Activated effector memory CD4-positive, alpha-beta T cell treated with Interleukin-2 at 50 U/mL for 16 hours (primary cell): ENCODE measurements at regions not wholly inside any gene's neighbourhood (a gene's known extent, or its start where the extent isn't known, plus 50 kb on each side); places are given as distances from the start of the nearest gene placed in this dataset.

Experiments
- DNase-seq: peaks from one replicate; pipeline ENCODE4 v3.0.0-alpha.2; 2020

DNA sequence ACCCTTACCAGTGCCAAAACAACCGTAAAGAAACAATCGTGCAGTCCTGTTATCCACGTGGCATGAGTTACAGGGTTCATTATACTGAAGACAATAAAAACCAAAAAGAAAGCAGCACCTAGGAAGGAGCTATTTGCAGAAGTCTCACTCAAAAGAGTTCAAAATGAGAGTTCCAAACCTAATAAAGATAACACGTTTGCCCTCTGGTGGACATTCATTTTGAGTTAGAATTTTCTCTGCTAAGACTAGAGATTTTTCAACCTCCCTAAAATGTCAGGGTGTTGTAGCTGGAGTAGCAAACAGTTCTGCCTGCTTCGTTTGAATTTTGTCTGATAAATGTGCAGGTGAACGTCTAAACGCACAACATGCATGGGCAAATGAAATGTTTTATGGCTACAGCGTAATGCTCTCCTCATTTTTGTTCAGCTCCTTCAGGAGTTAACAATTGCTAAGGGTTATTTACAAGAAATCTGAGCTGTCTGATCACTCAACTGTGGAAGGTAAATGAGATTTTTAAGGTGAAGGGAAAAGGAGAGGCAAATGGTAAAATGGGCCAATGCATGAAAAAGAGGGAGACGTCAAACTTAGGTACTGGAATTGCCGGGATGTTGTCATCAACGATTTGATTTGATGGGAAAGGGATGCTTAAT, 1067.9 kb upstream of the EEF2KMT start:
- no peak for DNase-seq

DNA sequence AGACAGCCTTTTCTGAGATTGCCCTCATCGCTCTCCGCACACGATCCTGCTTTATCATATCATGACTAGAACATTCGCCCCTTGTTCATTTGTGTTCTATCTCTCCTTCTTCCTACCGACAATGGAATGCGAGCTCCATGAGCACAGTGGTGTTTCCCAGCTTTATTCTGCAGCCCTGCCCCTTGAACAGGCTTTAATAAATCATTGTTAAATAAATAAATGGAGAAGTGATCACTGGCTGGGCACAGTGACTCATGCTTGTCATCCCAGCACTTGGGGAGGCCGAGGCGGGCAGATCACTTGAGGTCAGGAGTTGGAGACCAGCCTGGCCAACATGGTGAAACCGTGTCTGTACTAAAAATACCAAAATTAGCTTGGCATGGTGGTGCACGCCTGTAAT, 1063.3 kb upstream of the EEF2KMT start:
- no peak for DNase-seq

DNA sequence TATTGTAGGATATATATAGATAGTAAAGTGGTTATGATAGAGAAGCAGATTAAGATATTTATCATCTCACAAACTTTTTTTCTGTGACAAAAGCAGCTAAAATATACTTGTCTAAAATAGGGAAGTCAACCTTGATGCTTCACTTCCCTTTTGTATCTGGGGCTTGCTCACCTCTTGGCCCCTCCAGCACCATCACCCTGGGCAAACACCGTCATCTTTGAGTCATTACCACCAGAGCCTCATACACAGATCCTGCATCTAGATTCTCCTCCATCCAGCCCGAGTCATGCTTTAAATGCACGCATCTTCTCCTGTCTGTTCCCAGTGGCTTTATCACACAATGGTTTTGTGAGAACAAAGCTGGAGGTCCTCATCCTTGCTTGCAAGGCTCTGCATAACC, 1062.7 kb upstream of the EEF2KMT start:
- no peak for DNase-seq

DNA sequence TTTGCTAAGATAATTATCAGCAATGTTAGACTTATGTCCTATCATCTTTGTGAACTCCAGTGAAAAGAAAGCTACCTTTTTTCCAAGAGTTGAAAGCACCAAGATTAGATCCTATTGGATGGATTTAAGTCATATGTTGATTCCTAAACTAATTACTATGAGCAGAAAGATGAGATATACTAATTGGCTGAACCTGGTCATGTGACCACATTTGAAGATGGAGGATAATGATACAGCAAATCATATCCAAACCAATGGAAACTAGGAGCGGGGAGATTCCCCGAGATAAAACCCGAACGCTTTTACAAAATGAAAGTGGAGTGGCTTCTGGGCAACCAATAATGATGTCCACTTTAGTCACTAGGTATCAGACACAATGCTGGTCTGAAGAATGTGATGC, 1060.2 kb upstream of the EEF2KMT start:
- DNase-seq: no peak

DNA sequence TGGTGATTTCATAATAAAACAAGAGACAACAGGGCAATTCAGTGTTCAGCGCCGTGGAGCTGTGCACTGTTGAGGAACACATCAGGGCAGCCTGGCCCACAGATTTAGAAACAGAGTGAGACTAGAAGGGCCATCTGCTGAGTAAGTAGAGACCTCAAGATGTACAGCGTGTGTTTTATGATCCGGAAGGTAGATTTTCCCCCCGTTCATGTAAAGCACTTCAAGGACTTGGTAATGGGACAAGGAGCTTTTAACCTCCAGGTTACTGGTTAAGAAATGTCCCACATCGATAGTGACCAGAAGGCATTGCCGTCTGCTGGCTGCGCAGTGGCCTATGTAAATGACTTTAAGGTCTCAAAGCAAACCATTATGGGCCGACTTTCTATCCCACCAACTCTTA, 1057.7 kb upstream of the EEF2KMT start:
- DNase-seq: no peak

DNA sequence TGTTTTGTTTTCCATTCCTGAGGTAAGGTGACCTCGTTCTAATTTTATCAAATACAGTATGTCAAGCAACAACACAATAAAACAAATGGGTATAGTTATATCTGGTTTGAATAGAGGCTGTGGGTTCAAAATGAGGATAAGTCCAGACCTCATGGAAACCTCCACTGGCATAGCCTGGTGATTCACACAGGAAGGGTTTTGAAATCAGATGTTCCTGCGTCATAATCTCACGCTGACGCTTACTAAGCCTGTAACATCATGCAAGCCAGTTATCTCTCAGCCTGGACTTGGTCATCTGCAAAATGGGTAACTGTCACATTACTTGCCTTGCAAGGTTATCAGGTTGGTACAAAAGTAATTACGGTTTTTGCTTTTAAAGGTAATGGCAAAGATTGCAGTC, 1056.3 kb upstream of the EEF2KMT start:
- no peak for DNase-seq

DNA sequence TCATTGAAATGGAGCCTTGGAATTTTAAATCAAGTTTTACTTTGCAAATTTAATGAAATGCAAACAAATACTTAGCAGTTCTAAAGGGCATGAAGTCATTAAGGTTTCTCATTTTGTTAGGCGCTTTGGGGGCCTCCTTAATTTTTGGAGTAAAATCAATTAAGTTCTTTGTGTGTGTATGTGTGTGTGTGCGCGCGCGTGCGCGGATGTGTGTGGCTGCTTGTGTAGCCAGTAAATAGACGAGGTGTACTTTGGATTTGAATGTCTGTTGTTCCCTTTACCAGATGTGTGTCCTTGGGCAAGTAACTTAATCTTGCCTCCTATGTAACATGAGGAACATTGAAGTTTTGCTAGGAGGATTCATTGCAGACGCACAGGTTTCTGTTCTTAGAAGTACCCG, 1051.4 kb upstream of the EEF2KMT start:
- DNase-seq: no peak

DNA sequence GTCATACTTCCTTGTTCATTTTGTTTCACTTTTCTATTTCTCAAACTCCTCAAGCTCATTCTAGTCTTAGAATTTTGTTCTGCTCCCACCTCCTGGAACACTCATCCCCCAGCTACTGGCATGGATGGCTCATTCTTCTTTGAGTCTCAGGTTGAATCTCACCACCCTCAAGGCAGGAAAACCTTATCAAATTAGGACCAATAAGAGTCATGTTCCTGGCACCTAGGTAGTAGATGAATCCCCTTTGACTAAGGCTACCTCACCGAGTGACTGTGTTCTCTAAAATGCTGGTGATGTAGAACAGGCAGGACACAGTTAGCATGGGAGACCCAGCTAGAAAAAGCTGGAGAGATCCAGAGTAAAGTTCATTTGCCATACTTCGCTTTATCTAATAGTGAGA, 1050.8 kb upstream of the EEF2KMT start:
- DNase-seq: no peak

DNA sequence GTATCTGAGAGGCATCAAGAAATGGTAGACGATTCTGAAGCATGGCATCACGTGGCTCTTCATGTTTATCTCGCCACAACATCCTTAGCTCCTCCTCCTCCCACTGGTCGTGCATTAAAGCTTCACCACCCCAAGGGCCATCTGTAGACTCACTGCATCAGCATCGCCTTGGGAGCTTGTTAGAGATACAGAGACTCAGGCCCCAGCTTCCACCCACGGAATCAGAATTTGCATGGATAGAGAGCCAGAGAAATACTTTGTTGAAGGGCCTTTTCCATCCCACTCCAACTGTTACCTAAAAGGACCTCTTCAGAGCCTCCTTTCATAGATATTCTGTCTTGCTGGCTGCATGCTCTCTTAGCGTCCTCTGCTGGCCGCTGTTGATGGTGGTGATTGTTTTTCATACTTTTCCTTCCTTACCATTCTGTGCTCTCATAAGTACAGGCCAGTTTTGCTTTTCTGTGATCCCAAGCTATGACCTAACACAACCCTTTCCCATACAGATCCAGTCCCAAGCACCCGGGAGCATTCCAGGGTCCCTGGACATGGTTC, 1049.4 kb upstream of the EEF2KMT start:
- DNase-seq: no peak

DNA sequence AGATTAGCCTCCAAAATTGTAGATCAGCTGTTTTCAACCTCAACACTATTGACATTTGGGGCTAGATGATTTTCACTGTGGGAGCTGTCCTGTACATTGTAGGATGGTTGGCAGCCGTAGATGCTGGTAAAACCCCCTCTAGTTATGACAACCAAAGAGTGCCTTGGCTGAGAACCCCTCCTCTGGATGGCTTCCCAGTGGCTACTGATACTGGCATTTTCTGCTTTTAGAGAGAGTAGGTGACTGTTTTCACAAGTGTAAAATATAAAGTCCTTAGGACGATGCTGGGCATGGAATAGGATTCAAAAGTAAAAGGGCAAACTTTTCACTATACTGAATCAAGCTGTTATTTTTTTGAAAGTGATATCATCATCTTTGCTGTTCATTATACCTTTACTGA, 1048.8 kb upstream of the EEF2KMT start:
- DNase-seq: no peak

DNA sequence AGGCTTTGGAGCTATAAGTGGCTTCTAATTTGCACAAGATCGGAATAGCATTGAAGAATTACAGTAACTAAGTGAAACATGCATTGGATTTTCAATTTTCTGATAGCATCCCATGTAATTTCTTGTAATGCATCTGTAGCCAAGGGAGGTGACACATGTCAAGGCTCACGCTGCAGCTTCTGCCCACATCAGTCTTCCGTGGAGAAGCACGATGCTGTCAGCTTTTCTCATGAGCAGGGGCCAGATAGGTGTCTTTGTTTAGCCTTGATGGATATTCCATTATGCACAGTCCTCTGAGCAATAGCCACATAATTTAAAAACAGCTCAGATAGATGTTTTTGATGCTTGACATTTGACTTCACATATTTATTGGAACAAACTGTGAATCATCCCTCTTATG, 1046.9 kb upstream of the EEF2KMT start:
- DNase-seq: no peak

DNA sequence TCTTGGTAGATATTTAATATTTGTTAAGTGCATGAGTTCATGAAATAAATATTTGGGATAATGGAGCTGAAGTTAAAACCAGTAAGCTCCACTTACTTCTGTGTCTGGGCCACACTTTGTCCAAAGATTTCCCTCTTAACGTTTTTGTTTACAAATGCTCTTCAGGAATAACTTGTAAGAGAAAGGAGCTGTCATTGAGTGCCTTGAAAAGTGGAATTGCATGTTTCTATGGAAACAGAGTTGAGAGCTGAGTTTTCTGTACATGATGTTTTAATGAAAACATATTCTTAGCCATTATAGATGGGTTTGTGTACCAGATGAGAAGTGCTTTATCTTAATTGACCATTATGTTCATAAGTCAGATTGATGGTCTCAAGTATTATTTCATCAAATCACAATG, 1045.4 kb upstream of the EEF2KMT start:
- DNase-seq: no peak

DNA sequence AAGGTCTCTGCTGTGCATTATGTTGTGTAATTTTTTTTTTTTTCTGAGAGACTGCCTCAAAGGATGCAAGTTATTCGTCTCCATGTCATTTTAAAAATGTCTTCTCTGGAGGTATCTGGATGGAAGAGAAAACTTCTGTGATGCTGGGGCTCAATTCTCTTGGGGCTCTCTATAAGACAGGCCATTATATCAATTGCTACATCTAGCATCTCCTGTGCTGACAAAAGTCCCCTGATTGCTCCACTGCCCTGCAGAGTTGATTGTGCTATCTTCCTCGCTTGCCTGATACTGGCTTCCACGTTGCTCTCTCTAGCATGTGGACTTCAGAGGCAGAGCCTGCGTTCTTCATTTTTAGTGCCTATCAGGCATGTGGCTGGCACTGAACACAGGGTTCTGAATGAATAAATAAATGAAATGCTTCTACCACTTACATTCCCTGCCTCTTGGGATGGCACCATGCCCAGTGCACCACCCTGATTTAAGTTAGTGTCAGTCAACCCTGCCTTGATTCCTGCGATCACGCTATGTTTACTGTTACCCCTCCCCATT, 1035.5 kb upstream of the EEF2KMT start:
- DNase-seq: no peak

DNA sequence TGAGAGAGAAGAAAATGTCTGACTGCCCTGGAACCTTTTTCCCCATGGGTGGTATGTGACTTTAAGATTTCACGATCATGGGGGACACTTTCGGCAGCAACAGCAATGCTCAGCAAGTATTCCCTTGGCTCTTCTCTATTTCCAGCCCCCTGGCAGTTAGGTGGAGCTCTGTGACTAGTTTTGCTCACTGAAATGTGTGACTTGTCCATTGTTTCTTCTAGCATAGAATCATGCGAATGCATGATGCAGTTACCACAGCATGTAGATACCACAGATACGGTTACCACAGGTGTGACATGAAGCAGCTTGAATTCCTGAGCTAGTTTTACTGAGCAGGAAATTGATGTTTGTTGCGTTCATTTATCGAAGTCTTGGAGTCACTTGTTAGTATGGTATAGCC, 1034.5 kb upstream of the EEF2KMT start:
- no peak for DNase-seq

DNA sequence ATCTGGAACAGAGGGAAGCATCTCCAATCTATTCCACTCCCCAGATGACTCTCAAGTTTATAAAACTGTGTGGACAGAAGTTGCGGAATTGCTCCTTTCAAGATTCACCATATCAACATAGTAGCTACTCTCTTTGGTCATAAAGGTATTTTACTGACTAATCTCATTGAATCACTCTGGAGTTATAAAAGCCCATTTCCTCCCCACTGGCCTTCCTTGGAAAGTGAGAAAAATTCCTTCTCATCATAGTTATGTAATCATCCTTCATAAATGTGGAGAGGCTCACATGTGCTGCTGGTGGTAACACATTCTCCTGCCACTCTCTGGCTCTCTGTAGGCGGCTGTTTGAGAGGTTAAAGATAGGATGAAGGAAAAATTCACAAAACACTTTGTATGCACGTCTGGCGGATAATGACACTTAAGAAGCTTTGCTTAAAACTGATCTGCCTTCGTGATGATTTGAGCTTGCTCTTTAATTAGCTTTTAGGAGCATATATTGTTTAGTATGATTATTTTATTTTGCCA, 1034.0 kb upstream of the EEF2KMT start:
- no peak for DNase-seq

DNA sequence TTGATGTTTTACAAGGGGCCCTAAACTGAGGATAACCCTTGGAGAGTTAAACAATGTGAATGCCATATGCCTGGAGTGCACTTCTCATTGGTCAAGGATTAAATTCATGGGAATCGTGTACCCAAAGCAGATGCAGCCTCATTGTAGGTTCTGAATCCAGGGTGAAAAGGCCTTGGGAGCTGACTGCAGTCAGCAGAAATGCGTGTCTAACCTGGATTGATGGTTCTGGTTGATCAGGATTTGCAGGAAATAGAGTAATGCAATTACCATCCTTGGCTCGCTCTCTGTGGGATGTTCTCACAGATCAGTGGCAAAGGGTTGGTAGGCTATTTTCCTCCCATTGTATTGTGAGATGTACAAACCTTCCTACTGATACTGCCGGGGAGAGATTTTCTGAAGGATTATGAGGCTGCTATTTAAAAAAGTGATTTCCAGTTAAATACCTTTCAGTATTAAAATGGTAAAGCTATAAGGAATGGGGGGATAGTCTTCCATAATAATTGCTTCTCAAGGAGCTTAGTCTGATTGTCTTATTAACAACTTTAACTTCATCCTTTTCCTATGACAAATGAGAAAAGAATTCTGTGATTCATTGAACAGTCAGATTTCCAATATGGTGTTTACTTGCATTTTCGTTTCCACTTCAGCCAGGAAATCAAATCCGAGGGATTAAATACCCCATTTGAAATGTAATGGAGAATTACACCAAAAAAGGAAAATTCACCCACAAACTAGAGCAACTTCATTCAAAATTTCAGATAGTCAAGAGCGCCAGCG, 1028.1 kb upstream of the EEF2KMT start:
- DNase-seq: no peak

DNA sequence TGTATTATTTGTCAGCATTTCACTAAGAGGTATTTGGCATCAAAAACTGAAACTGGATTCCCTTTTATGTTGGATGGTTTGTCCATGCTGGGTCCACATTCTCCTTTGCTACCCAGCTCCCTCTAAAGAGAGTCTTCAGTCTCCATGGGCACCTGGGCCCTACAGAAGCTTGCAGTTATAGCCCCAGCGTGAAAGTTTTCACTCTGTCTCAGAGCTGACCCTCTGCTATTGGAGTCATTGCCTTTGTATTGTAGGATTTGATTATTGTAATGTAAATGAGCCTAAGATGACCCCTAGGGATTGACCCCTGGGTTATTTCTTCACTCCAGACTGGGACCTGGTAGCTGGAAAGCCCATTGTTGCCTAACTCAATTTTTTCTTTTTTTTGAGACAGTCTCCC, 1026.5 kb upstream of the EEF2KMT start:
- no peak for DNase-seq

DNA sequence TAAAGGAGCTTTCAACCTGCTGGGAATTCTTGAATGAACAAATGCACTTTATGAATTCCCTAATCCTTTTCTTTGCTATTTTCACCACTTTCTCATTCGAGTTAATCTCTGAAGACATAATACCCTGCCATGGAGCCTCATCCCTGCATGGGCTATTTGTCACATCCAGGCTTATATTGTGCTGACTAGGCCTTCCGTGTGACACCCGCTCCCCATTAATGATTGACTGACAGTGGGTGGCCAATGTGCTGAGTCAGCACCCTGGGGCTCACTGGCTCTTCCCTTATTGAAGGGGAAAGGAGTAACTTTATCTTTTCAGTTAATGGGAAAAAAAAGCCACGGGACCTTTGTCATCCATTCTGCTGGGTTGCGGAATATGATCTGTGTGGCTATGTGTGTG, 1024.8 kb upstream of the EEF2KMT start:
- no peak for DNase-seq

DNA sequence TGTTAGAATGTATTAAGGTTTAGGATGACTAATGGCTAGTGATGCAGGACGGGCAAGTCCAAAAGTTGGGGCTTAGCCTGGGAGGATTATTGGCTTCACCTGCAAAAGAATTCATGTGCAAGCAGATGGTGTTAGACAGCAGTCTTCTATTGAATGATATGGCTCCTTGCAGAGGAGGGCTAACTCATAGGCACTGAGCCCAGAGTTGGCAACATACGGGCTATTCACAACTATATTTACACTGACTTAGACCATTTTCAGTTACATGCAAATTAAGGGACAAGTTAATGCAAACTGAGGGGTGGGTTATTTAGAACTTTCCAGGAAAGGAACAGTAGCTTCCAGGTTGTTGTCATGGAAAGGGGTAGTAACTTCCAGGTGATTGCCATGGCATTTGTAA, 1017.1 kb upstream of the EEF2KMT start:
- no peak for DNase-seq

DNA sequence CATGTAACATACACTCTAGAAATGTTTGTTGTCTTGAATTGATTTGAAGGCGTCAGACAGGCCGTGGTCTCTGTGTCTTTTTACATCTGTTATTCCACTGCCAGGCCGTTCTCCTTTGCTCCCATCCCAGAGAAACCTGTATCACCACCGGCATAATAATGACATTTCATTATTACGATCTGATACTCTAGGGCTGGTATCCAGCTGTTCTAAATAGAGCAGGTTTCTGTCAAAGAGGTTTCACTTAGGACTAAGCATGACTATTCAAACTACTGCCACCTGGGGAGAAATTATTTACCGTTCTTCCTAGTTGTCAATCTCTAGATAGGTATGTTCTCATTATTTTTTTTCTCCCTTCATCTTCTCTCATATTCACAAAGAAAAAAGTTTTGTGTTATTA, 1016.2 kb upstream of the EEF2KMT start:
- DNase-seq: no peak

DNA sequence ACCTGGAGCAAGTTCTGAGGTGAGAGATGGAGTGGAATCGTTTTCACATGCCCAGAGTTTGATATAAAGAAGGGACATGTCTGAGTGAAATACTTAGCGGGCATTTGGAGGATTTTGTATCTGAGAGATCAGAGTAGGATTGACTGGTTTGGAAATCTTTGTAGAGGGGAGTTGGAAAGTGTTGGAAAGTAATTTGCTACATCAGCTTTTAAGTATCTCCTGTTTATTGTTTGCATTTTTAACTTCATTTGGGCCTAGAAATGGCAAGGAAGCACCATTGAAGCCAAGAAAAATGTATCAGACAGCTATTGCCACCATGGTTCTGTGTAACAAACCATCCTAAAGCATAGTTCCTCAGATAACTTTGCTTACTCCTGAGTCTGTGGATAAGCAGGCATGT, 1015.1 kb upstream of the EEF2KMT start:
- DNase-seq: no peak

DNA sequence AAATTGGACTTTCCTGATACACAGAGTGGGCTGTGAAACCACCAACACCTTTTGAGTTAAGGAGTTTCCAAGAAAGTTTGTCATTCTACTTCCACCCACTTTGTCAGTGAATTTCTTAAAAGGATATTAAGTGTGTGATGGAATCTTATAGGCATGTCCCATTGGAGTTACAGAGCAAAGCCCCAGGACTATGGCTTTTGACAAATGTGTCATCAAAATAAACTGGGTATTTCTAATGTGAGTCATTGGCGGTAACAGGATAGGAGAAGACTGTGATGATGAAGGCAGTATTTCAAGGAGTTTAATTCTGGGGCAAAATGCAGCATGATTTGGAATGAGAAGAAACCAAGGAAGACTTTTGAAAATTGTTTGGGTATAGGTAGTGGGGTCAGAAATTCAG, 1013.8 kb upstream of the EEF2KMT start:
- no peak for DNase-seq

DNA sequence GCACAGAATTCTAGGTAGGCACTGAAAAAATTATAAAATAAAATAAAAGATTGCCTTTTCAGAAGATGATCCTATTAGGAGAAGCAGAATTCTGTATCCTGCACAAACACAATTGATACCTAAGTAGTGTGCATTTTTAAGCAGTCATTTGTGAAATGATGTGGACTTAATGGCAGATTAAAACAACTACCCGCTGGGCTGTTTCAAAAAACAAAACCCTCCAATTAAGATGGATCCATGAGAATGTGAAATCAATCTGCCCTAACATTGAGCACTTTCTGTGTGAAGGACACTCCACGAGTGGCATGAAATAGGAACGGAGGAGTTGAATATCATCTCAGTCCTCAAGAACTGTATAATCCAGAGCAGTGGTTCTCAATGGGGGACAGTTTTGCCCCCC, 1012.8 kb upstream of the EEF2KMT start:
- no peak for DNase-seq

DNA sequence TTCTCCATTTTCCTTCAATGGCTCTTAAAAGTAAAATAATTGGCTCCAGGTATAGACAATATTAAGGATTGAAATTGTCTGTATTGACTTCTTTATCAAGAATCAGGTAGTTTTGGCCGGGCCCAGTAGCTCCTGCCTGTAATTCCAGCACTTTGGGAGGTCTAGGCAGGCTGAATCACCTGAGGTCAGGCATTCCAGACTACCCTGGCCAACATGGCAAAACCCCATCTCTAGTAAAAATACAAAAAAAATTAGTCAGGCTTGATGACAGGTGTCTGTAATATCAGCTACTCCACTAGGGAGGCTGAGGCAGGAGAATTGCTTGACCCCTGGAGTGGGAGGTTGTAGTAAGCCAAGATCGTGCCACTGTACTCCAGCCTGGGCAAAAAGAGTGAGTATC, 1008.5 kb upstream of the EEF2KMT start:
- no peak for DNase-seq
